A673 (cell line): ENCODE measurements at regions not wholly inside any gene's neighbourhood (a gene's known extent, or its start where the extent isn't known, plus 50 kb on each side); places are given as distances from the start of the nearest gene placed in this dataset.

Experiments used
- BruUV-seq: library from RNA; stranded (reverse); fragments of 400-500 nt; replicated peaks from 2 replicates; lab custom pipeline; 2021; lab: Mats Ljungman, UMichigan
- CTCF ChIA-PET: fragments of 300-600 bp; sonication (Branson Sonifier 250); formaldehyde crosslinking; loops from one replicate; lab custom pipeline; 2022; ENCODE audit warnings: antibody characterized with exemption; lab: Charles Lee
- POLR2A ChIA-PET: fragments of 300-600 bp; sonication (Branson Sonifier 250); formaldehyde crosslinking; loops from one replicate; lab custom pipeline; 2022; ENCODE audit warnings: antibody characterized with exemption; ENCODE audit not compliant: low non-redundant PET; lab: Charles Lee
- DNase-seq: peaks from one replicate; pipeline ENCODE4 v3.0.0-alpha.2; 2015; ENCODE audit warnings: low spot score
- H3K27ac ChIP-seq: fragments of 200-600 bp; sonication (generic); 2 replicates; pipeline ENCODE4 v1.5.1; 2016; ENCODE audit warnings: mixed run types, low read depth, mild to moderate bottlenecking, mixed read lengths, antibody characterized with exemption, low read length; ENCODE audit not compliant: poor library complexity, severe bottlenecking
- H3K27me3 ChIP-seq: fragments of 200-600 bp; sonication (generic); replicated peaks from 2 replicates; pipeline ENCODE4 v1.6.1; 2017; ENCODE audit warnings: mixed run types, low read depth, mild to moderate bottlenecking, mixed read lengths, antibody characterized with exemption, low read length; ENCODE audit not compliant: insufficient read depth, poor library complexity
- H3K36me3 ChIP-seq: fragments of 200-600 bp; sonication (generic); 2 replicates; pipeline ENCODE4 v1.6.1; 2016; ENCODE audit warnings: mixed run types, mild to moderate bottlenecking, mixed read lengths, antibody characterized with exemption, low read length; ENCODE audit not compliant: insufficient read depth, poor library complexity, severe bottlenecking
- H3K4me1 ChIP-seq: fragments of 200-600 bp; sonication (generic); 2 replicates; pipeline ENCODE4 v1.6.1; 2017; ENCODE audit warnings: mixed run types, mild to moderate bottlenecking, mixed read lengths, antibody characterized with exemption, low read length; ENCODE audit not compliant: insufficient read depth, poor library complexity, severe bottlenecking
- H3K4me3 ChIP-seq: fragments of 200-600 bp; sonication (generic); 2 replicates; pipeline ENCODE4 v1.5.1; 2016; ENCODE audit warnings: low read depth, mixed run types, mild to moderate bottlenecking, mixed read lengths, low read length; ENCODE audit not compliant: poor library complexity, severe bottlenecking
- H3K9me3 ChIP-seq: fragments of 200-600 bp; sonication (generic); 2 replicates; pipeline ENCODE4 v1.6.1; 2016; ENCODE audit warnings: mixed run types, low read depth, mild to moderate bottlenecking, mixed read lengths, antibody characterized with exemption, low read length; ENCODE audit not compliant: poor library complexity, severe bottlenecking
- EZH2 ChIP-seq: fragments of 200-600 bp; sonication (generic); IDR thresholded peaks from 2 replicates; pipeline ENCODE4 v1.6.1; 2017; ENCODE audit warnings: borderline replicate concordance, low read depth, mild to moderate bottlenecking, mixed read lengths, antibody characterized with exemption, low read length; ENCODE audit not compliant: poor library complexity, severe bottlenecking
- intact Hi-C: fragments of 100-400 bp; cut with micrococcal nuclease; formaldehyde crosslinking; loops from one replicate; pipeline ENCODE4 v1.10.0; 2022; ENCODE audit not compliant: unreplicated experiment
- TF ChIP-seq, protein P1 (sequence below): fragments of 300-800, 200-600 bp; sonication (generic); conservative IDR thresholded peaks from 2 replicates; pipeline ENCODE4 v1.5.1; 2017; ENCODE audit warnings: low read depth, mild to moderate bottlenecking, antibody characterized with exemption, low read length, moderate library complexity, mixed read lengths

DNA sequence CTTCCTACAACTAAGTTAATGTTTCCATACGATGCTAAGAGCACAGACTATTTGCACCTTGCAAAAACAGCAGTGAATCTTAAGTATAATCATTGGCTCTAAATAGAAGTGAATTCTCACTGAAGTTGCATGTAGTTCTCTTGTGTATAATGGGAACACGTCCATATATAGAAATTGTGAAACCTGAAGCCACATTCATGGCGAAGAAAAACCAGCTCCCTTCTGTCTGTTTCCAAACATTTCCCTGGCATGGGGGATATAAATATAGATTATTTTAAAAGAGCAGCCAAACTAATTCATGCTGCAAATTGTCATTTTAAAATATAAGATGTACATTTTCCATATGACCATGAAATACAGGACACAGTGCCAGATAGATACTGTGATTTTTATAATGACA is 71.1 kb downstream of the TRAM1L1 start:
- CTCF ChIA-PET = no interaction called here
- POLR2A ChIA-PET = no interaction called here
- no peak for TF ChIP-seq EZH2
- TF ChIP-seq, protein P1, sequence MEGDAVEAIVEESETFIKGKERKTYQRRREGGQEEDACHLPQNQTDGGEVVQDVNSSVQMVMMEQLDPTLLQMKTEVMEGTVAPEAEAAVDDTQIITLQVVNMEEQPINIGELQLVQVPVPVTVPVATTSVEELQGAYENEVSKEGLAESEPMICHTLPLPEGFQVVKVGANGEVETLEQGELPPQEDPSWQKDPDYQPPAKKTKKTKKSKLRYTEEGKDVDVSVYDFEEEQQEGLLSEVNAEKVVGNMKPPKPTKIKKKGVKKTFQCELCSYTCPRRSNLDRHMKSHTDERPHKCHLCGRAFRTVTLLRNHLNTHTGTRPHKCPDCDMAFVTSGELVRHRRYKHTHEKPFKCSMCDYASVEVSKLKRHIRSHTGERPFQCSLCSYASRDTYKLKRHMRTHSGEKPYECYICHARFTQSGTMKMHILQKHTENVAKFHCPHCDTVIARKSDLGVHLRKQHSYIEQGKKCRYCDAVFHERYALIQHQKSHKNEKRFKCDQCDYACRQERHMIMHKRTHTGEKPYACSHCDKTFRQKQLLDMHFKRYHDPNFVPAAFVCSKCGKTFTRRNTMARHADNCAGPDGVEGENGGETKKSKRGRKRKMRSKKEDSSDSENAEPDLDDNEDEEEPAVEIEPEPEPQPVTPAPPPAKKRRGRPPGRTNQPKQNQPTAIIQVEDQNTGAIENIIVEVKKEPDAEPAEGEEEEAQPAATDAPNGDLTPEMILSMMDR = no peak
- intact Hi-C loops = no loop called here
- no peak overlapping the region for H3K27ac ChIP-seq
- H3K27me3 ChIP-seq = no peaks in the 10 kb centered on the region
- H3K36me3 ChIP-seq = no peaks in the 10 kb centered on the region
- H3K4me1 ChIP-seq = no peaks in the 10 kb centered on the region
- H3K4me3 ChIP-seq = no peak overlapping the region
- H3K9me3 ChIP-seq = no peaks in the 10 kb centered on the region
- no TSS peak for BruUV-seq
- no peak for DNase-seq

DNA sequence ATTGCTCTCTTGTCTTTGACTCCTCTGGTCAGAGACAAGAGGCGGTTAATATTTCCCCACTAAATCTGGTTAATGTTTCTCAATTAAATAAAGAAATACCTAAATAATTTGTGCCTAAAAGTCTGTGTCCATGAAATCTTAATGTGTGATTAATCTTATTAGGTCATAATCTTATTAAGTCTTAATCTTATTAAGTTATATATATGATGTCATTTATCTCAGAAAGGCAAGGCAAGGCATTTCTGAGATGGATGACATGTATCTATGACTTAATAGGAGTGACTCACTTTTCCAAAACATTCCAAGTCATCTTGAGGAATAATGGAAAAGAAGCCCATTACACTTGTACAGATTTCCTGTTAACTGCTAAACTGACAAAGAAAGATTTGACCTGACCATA is 74.7 kb downstream of the TRAM1L1 start:
- Histone ChIP-seq H3K4me1 (no peaks in the 10 kb centered on the region), H3K4me3 (no peak overlapping the region), H3K36me3 (no peaks in the 10 kb centered on the region), H3K9me3 (no peaks in the 10 kb centered on the region), H3K27ac (no peak overlapping the region), H3K27me3 (no peaks in the 10 kb centered on the region)
- ChIA-PET POLR2A (no interaction called here), CTCF (no interaction called here)
- TF ChIP-seq, protein P1 = no peak
- TF ChIP-seq EZH2 = no peak
- intact Hi-C loops = no loop called here
- BruUV-seq = no TSS peak
- peak; percentile 51 for DNase-seq

DNA sequence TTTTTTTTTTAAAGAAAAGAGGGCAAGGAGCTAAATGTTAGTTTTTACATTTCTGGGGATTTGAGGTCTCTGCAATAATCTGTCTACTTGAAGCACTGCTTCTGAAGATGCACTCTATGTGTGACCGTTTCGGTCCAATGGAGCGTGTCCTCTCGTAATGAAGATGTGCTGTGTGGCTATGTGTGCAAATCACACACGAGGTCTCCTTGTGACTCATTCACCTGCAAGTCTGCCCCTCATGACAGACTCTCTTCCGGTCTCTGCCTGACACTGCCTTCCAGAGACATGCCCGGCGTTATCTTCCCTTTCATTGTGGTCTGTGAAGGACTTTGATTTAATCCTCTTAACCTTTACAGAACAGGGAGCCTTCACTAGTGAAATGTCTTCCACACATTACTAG is 84.3 kb downstream of the TRAM1L1 start:
- ChIA-PET CTCF (no interaction called here), POLR2A (no interaction called here)
- Histone ChIP-seq H3K36me3 (no peaks in the 10 kb centered on the region), H3K27me3 (no peaks in the 10 kb centered on the region), H3K4me3 (no peak overlapping the region), H3K27ac (no peak overlapping the region), H3K9me3 (no peaks in the 10 kb centered on the region), H3K4me1 (no peaks in the 10 kb centered on the region)
- intact Hi-C loops = no loop called here
- DNase-seq = no peak
- BruUV-seq = no TSS peak
- no peak for TF ChIP-seq EZH2
- TF ChIP-seq, protein P1 = no peak
